SJSA1 (cell line): ENCODE measurements at regions not wholly inside any gene's neighbourhood (a gene's known extent, or its start where the extent isn't known, plus 50 kb on each side); places are given as distances from the start of the nearest gene placed in this dataset.
"Not testable (repeated sequence)": the region's sequence is repeated elsewhere in the genome, so short reads cannot be mapped to it uniquely, and the experiment has no call there.

Experiments
- DNase-seq, 2 experiments: peaks; one replicate each; pipeline ENCODE4 v3.0.0-alpha.2; 2015 to 2020; ENCODE audit warnings: low spot score in 2 of 2, low read depth in 1 of 2
- H3K27ac ChIP-seq: fragments of 250-450 bp; sonication (Bioruptor Pico); 2 replicates; pipeline ENCODE4 v1.5.1; 2020; ENCODE audit warnings: mild to moderate bottlenecking, moderate library complexity
- H3K27me3 ChIP-seq: fragments of 250-450 bp; sonication (Bioruptor Pico); replicated peaks from 2 replicates; pipeline ENCODE4 v1.5.1; 2020; ENCODE audit warnings: mild to moderate bottlenecking, moderate library complexity
- H3K36me3 ChIP-seq: fragments of 250-450 bp; sonication (Bioruptor Pico); 2 replicates; pipeline ENCODE4 v1.5.1; 2020; ENCODE audit warnings: mild to moderate bottlenecking
- H3K4me1 ChIP-seq: fragments of 250-450 bp; sonication (Bioruptor Pico); replicated peaks from 2 replicates; pipeline ENCODE4 v1.6.1; 2021; ENCODE audit warnings: mild to moderate bottlenecking
- H3K4me3 ChIP-seq: fragments of 250-450 bp; sonication (Bioruptor Pico); 2 replicates; pipeline ENCODE4 v1.5.1; 2020; ENCODE audit warnings: mild to moderate bottlenecking
- H3K9me3 ChIP-seq: fragments of 250-450 bp; sonication (Bioruptor Pico); replicated peaks from 2 replicates; pipeline ENCODE4 v1.5.1; 2020; ENCODE audit warnings: mild to moderate bottlenecking

DNA sequence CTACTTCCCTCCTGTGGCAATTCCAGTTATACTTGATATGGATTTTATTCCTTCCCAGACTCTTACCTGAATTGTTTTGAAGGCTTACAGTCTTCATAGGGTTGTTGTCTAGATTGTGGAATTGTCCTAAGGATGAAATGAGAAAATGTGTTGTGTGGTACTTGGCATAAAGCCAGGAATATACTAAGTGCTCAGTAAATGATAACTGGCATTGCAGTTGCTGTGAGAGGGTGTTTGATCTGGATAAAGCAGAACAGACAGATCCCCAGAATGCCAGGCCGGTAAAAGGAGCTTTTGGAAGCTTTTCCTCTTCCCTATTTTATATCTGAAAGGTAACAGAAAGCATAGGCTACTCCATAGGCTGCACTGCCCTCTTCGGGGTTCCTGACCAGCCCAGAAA lies 78.4 kb upstream of the IKBKE start:
- not testable (repeated sequence) for DNase-seq, H3K27me3 ChIP-seq, H3K4me3 ChIP-seq, H3K9me3 ChIP-seq, H3K4me1 ChIP-seq, H3K27ac ChIP-seq, H3K36me3 ChIP-seq

DNA sequence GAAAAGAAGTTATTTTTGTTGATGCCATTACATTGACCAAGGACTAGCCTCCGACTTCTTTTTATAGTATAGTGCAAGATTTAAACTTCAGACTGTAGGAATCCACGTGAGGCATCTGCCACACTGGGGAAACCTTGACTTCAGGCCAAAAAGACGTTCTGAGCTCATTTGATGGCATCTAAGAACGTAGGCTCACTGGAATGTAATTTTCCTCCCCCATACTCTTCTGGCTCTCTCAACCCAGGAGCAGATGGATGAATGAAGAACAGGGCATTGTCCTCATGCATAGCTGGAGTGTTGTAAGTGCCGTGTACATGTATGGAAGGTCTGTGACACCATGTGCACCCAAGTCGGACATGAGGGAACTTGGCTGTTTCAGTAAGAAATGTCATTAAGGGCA lies 72.8 kb upstream of the IKBKE start:
- not testable (repeated sequence) for H3K36me3 ChIP-seq, H3K27ac ChIP-seq, H3K4me3 ChIP-seq, H3K9me3 ChIP-seq, DNase-seq, H3K4me1 ChIP-seq, H3K27me3 ChIP-seq

DNA sequence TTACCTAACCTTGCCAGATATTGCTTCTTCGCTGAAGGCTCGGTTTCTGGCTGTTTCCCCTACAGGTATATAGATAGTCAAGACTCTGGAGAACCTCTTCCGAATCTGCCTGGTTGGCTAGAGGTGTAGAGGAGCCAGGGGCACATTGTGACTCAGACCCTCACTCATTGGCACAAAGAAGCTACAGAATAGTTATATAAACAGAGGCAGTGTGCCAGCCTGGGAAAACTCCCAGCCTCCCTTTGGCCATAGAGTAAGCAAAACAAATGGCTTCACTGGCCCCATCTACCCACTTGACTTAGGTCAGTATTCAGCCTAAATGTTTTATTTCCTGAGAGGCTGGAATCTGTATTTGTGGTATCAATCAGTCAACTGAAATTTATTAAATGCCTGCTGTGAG lies 72.0 kb upstream of the IKBKE start:
- H3K9me3 ChIP-seq, H3K4me3 ChIP-seq, H3K36me3 ChIP-seq, H3K4me1 ChIP-seq, H3K27me3 ChIP-seq, H3K27ac ChIP-seq, DNase-seq: not testable (repeated sequence)

DNA sequence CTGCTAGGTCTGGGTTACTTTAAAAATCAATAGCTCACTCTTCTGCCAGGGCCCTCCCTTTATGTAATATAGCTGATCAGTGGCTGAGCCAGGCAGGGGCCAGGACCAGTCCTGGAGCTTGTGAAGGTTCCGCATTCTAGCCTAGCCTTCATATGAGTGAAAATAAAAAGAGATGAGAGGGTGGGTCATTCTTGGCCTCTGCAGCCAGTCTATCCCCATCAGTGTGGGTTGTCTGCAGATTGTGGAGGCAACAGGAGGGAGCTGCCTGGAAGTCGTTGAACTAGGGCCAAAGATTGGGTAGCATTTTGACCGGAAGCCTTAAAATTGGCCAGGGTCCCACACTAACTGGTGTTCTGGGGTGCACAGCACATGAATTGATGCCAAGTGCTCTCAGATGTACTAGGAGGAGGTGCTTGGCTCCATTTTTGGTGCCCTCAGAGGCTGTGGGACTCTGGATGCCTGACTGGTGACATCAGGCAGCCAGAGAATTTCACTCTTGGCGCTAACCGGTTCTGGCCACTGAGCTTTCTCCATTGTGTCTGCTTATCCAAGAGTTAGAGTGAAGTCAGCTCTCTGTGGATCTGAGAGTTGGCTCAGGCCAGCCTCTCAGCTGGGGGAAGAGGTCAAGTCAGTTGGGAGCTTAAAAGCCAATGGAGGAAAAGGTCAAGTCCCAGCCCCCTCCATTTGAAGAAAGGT lies 66.5 kb upstream of the IKBKE start:
- DNase-seq, H3K9me3 ChIP-seq, H3K27me3 ChIP-seq, H3K36me3 ChIP-seq, H3K4me1 ChIP-seq, H3K4me3 ChIP-seq, H3K27ac ChIP-seq: not testable (repeated sequence)

DNA sequence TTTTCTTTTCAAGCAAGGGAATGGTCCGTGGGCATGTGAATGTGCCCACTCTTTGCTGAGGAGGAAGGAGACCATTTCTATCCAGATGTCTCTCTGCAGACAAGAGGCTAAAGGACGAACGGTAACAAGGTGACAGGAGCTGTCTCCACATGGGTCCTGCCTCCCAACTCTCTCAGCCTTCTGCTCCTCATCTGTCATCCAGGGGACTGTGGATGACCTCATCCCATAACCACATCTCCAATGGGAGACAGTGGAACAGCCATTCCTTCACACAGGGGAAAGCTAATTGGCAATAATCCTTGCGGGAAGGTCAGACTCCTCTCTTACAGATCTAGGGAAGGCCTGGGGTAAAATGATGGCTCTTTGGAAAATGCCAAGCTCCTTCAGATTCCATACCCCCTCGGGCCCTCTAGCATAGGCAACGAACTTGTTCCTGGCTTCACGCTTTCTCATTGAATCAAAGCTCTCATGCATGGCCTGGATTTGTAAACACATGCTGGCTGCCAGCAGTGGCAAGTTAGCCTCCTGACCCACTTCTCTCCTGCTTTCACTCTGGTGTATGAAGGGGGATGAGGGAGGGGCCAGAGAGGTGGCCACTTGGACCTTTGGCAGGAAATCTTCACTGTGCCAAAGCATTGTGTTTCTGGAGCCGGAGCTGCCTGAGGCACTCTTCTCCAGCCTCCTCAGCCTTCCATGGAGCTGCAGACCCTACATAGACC lies 65.8 kb upstream of the IKBKE start:
- not testable (repeated sequence) for H3K4me3 ChIP-seq, H3K27me3 ChIP-seq, H3K9me3 ChIP-seq, H3K27ac ChIP-seq, H3K36me3 ChIP-seq, DNase-seq, H3K4me1 ChIP-seq

DNA sequence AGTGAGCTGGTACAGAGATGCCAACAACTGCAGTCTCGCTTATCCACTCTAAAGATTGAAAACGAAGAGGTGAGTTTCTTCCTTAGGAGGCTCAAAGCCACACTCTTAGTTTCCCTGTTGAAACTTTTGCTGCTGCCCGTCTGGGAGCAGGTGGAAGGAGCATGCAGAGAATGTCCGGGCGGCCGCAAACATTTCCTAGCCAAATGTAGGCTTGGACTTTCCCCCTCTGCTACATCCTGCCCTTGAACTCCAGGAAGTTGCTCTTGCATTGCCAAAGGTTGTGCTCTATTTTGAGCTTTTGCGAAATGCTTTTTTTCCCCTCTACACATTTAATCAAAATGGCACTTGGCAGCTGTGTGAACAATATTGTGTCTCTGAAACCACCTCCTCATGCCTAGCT lies 65.0 kb upstream of the IKBKE start:
- not testable (repeated sequence) for H3K27ac ChIP-seq, H3K36me3 ChIP-seq, H3K9me3 ChIP-seq, DNase-seq, H3K4me3 ChIP-seq, H3K27me3 ChIP-seq, H3K4me1 ChIP-seq

DNA sequence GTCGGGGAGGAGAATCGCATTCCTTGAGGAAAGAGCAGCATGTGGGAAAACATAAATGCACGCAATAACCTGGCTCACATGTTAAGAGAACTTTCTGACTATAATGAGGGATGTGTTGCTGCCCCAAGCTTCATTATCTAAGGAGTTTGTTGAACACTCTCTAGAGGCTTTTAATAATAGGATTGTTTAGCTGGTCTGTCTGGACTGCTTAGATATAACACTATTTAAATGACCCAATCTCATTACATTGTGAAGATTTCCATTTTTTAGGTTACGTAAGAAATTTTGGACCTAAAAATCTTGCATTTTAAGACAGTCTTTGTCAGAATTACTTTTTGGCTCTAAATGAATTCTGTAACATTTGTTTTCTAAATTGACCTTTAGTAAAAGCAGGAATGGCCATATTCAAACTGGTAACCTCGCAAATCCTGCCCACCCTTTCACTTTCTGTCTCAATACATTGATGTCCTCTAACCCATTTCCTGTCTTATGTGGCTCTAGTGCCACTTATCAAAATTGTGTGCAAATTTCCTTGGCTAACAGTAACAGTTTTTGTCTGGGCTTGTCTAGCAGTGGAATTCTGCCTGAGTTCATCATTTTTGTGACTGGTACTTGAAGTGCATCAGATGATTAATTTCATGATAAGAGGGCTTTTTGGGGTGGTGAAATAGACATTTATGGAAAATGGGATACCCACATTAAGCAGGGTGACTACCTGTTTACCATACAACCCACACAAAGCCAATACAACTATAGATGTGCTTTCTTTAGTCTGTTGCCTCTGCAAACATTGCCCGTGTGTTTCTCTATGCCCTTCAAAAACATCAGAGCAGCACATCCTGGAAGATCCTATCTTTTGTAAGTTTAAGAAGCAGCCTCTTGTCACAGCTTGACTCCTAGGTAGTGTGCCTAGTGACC lies 61.6 kb upstream of the IKBKE start:
- not testable (repeated sequence) for H3K27ac ChIP-seq, H3K36me3 ChIP-seq, H3K4me1 ChIP-seq, H3K27me3 ChIP-seq, H3K4me3 ChIP-seq, H3K9me3 ChIP-seq, DNase-seq

DNA sequence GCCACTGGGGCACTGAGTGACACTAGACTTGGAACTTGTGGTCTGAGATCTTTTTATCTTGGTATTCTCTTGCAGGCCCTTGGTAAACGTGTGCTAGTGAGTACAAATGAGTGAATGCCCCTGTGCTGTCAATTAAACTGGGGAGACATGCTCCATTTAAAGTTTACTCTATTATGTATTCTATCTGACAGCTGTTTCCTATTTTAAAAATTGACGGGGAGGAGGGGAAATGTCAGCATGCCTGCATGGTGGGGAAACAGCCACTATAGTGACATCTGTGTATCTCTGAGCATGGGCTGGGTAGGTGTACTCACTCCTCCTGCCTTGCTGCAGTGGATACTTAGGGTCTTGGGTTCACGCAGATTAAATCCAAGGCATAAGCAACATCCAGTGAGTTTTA lies 59.0 kb upstream of the IKBKE start:
- H3K9me3 ChIP-seq: no peaks in the 10 kb centered on the region
- no peak for DNase-seq
- H3K36me3 ChIP-seq: peaks cover 17% of the 10 kb centered on the region
- no peaks in the 10 kb centered on the region for H3K4me1 ChIP-seq
- no peaks in the 10 kb centered on the region for H3K27me3 ChIP-seq
- no peak overlapping the region for H3K4me3 ChIP-seq
- no peak overlapping the region for H3K27ac ChIP-seq

DNA sequence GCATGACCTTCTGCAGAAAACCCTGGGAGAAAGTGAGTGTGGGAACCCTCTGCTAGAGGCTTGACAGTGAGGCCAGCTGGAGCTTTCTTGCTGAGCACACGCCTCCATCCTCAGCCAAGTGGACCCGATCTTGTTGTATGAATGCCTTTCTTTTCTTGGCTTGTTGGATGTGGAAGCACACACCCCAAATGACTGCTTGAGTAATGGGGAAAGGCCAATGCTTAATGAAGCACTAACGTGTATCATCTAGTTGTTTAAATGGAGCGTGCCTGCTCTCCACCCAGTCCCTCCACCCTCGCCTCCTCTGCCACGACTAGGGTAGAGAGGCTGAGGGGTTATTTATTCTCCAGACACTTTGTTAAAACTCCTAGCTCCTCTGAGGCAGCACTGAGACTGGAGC lies 54.3 kb upstream of the IKBKE start:
- H3K4me1 ChIP-seq: no peaks in the 10 kb centered on the region
- no peak for DNase-seq
- no peak overlapping the region for H3K4me3 ChIP-seq
- H3K36me3 ChIP-seq: peaks cover 51% of the 10 kb centered on the region
- no peaks in the 10 kb centered on the region for H3K9me3 ChIP-seq
- no peak overlapping the region for H3K27ac ChIP-seq
- no peaks in the 10 kb centered on the region for H3K27me3 ChIP-seq

DNA sequence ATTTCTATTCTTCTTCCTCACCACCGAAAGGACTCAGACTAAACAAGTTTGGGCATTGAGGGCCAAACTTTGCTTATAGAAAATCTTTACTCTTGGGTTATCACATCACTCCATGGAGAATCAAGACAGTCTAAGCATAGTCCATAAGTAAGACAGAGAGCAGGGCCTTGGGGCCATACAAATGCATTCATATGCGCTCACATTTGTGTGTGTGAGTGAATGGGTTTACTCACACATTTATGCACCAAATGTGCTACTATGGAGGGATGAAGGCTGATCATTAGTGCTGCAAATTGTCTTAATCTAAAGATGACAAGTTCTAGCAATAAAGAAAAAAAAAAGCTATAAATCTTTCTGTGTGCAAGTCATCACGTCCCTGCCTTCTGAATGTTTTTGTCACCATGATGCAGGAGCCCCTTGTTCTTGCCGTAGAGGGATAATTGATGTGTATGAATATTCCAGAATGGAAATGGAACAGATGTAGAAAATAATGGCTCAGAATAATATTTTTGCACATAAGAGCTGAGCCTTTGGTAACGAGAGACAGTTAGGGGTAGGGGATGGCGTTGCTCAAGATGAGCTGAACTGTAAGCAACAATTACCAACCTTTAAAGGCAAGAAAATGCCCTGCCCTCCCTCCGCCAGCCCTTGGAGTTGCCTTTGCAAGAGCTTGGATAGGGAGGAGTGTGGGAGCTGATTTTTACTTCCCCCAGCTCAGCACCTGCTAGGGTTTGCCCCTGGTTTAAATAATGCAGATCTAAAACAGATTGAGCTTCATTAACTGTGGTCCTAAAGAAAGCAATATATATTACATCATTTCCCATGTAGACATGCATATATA lies 52.3 kb upstream of the IKBKE start:
- peaks cover 64% of the 10 kb centered on the region for H3K36me3 ChIP-seq
- no peak overlapping the region for H3K27ac ChIP-seq
- H3K4me3 ChIP-seq: no peak overlapping the region
- H3K27me3 ChIP-seq: no peaks in the 10 kb centered on the region
- no peak for DNase-seq
- no peaks in the 10 kb centered on the region for H3K9me3 ChIP-seq
- no peaks in the 10 kb centered on the region for H3K4me1 ChIP-seq

DNA sequence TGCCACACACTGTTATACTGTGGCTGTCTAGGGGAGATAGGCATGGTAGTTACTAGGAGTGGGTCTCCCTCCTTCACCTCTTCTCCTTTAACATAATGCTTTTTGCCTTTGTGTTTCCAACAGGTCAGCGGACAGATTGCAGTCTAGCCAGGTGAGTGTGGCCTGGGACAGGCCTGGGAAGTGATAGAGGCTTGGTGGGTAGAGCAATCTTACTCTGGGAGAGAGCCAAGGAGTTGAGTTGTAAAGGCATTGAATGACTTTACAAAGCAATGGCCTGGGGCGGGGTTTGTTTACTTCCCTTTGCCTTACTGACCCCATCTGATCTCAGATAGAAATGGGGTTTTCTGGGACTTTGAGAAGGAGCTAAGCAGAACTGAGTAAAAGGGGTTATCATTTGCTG lies 51.0 kb upstream of the IKBKE start:
- H3K4me3 ChIP-seq: no peak overlapping the region
- H3K27ac ChIP-seq: no peak overlapping the region

DNA sequence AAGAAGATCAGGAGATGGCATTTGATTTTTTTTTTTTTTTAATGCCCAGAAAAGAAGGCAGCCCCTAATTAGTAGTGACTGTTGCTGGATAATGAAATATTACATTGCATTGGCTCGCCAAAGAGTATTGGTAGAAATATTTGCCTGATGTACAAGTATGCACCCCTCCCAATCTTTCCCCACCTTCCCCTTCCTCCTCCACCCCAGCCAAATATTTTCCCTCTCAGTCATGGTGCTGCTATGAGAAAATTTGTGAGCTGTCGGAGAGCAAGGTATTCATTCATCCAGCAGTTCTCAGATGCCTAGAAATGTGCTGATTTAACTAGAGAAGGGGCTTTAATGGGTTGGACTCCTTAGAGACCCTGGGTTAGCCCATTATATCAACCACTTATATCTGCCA lies 50.5 kb upstream of the IKBKE start:
- Histone ChIP-seq H3K27me3 (no peaks in the 10 kb centered on the region), H3K9me3 (no peaks in the 10 kb centered on the region), H3K36me3 (peaks cover 65% of the 10 kb centered on the region), H3K4me1 (no peaks in the 10 kb centered on the region), H3K4me3 (no peak overlapping the region), H3K27ac (no peak overlapping the region)
- DNase-seq: no peak

More for the DNA sequence above, 51.0 kb upstream of the IKBKE start:
- Histone ChIP-seq H3K27me3 (no peaks in the 10 kb centered on the region), H3K4me1 (no peaks in the 10 kb centered on the region), H3K36me3 (peaks cover 63% of the 10 kb centered on the region), H3K9me3 (no peaks in the 10 kb centered on the region)
- no peak for DNase-seq

DNA sequence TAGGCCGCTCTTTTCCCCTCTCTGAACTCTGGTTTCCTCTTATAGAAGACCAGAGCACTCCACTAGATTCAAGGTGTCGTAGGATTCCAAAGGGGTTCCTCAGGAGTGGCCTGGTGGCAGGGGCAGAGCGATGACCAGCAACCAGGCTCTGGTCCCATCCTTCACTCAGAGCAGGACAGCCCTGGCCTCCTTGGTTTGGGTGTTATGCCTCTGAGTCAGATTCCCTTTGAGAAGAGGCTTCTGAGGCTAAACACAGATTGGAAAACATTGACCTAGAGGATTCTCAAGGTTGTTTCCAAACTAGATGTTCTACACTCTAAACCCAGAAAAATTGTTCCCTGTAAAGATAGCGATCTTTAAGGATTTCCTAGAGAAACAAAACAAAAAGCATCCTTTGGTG lies 49.8 kb upstream of the IKBKE start:
- no peaks in the 10 kb centered on the region for H3K4me1 ChIP-seq
- H3K9me3 ChIP-seq: no peaks in the 10 kb centered on the region
- H3K36me3 ChIP-seq: peaks cover 67% of the 10 kb centered on the region
- DNase-seq: no peak
- no peaks in the 10 kb centered on the region for H3K27me3 ChIP-seq
- H3K4me3 ChIP-seq: no peak overlapping the region
- H3K27ac ChIP-seq: no peak overlapping the region
